HUES64 (cell line): ENCODE measurements at regions not wholly inside any gene's neighbourhood (a gene's known extent, or its start where the extent isn't known, plus 50 kb on each side); places are given as distances from the start of the nearest gene placed in this dataset.
"Not testable (repeated sequence)": the region's sequence is repeated elsewhere in the genome, so short reads cannot be mapped to it uniquely, and the experiment has no call there.

ENCODE experiments used
- H3K27ac ChIP-seq: 2 replicates; pipeline ENCODE4 v1.7.0; 2013; ENCODE audit warnings: low read depth, low read length, inconsistent platforms
- H3K27me3 ChIP-seq: 2 replicates; pipeline ENCODE4 v1.6.1; 2013; ENCODE audit warnings: mild to moderate bottlenecking, low read length; ENCODE audit not compliant: insufficient read depth
- H3K36me3 ChIP-seq: 2 replicates; pipeline ENCODE4 v1.6.1; 2013; ENCODE audit warnings: mild to moderate bottlenecking, low read length; ENCODE audit not compliant: insufficient read depth
- H3K4me1 ChIP-seq: 2 replicates; pipeline ENCODE4 v1.6.1; 2013; ENCODE audit warnings: mild to moderate bottlenecking, low read length, moderate library complexity; ENCODE audit not compliant: insufficient read depth
- H3K4me3 ChIP-seq: 2 replicates; pipeline ENCODE4 v1.5.1; 2013; ENCODE audit warnings: mild to moderate bottlenecking, low read length, moderate library complexity
- H3K9ac ChIP-seq: 2 replicates; pipeline ENCODE4 v1.6.1; 2013; ENCODE audit warnings: mild to moderate bottlenecking, low read depth, low read length
- H3K9me3 ChIP-seq: 2 replicates; pipeline ENCODE4 v1.6.1; 2013; ENCODE audit warnings: low read depth, low read length; ENCODE audit not compliant: insufficient read depth
- WGBS: fragments of 150-250, 120-280 bp; methylation state at CpG from one replicate; pipeline ENCODE4 v1.1.7; 2013; ENCODE audit warnings: missing lambda C conversion rate; 5-methylcytosine and 5-hydroxymethylcytosine counted together

DNA sequence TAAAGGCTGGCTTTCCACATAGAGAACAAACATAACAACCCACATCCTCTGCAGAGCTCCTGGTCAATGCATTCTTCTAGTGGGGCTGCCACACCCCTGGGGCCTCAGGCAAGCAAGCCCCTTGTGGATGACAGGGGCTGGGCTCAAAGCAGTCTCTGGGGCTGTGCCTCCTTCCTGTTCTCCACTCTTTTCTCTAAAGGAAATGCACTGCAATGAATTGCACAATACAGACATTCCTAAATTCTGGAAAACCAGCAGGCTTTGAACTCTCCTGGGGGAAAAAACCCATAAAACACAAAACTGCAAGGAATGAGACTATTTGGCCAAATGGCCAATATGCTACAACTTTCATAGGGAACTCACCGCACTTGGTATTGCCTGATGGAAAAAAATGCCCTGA lies 293.9 kb upstream of the PLGLB2 start:
- H3K36me3 ChIP-seq, H3K4me3 ChIP-seq, H3K4me1 ChIP-seq, H3K9ac ChIP-seq, H3K27me3 ChIP-seq, H3K9me3 ChIP-seq: not testable (repeated sequence)
- no CpG with 5 or more reads among the region's 1 CpG for WGBS
- peak overlapping the region; percentile 64; the same call in 1 of the 2 replicates for H3K27ac ChIP-seq

DNA sequence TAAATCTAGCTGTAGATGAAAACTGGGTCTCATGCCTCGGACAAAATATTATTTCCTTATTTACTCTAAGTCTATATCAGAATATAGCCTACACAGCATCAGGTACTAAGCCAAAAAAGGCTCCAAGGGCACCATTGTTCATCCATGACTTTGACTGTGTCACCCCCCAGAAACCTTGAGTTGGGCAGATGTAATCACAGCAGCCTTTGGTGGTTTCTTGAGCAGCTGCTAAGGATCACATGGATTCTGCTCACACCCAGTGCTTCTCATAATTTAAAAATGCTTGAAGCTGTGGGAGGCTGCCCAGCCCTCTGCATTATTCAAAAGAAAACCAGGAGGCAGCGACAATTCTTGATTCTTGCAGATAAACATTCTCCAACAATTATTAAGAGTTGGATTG lies 293.5 kb upstream of the PLGLB2 start:
- not testable (repeated sequence) for H3K9ac ChIP-seq, H3K4me3 ChIP-seq, H3K36me3 ChIP-seq, H3K9me3 ChIP-seq, H3K27me3 ChIP-seq, H3K4me1 ChIP-seq
- peak overlapping the region; percentile 64; the same call in 1 of the 2 replicates for H3K27ac ChIP-seq
- 80% methylated on average over 2 of the region's 2 CpGs for WGBS

DNA sequence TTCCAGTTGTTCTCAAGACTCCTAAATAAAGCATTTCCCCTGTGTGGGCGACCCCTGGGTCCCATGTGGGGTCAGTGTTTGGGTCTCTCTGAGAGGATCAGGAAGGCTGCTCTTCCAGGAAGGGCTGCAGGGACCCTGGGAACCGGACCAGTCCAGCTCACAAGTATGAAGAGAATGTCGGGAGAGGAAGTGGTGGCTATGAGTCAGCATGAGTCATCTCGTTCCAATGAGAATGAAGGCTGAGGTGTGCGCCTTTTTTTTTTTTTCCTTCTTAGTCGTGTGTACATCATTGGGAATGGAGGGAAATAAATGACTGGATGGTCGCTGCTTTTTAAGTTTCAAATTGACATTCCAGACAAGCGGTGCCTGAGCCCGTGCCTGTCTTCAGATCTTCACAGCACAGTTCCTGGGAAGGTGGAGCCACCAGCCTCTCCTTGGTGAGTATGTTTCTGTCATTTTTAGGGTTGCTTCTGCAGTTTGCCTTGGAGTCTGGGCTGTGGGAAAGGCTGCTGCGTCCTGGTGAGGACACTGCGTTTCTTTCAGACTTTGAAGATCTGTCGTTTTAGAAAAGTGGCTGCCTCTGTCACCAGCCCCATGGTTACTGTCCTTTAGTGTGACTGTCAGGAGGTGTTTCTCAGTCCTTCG lies 292.6 kb upstream of the PLGLB2 start:
- H3K36me3 ChIP-seq, H3K4me1 ChIP-seq, H3K27me3 ChIP-seq, H3K9me3 ChIP-seq: not testable (repeated sequence)
- Histone ChIP-seq H3K4me3 (peak overlapping the region; percentile 41), H3K9ac (peak overlapping the region; percentile 52; the same call in 1 of the 2 replicates), H3K27ac (peak overlapping the region; percentile 76; the same call in 1 of the 2 replicates)
- WGBS = 22% methylated on average over 3 of the region's 13 CpGs

DNA sequence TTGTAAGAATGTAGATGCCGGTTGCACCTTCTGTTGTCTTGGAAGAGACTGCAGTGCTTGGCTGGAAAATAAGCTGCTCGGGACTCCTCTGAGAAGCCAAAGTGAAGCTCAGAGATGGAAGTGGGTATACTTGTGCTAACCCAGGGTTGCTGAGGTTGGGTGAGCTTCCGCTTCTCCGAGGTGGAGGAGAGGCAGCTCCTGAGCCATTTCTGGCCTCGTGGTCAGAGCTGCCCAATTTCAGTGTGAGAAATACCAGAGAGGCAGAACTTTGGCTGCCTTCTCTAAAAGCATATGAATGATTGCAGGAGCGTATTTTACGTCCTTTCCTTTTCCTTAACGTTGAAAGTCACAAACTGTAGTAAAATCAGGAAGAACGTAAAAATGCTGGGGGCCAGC lies 292.0 kb upstream of the PLGLB2 start:
- peak overlapping the region; percentile 52; the same call in 1 of the 2 replicates for H3K9ac ChIP-seq
- H3K27ac ChIP-seq = peak overlapping the region; percentile 76; the same call in 1 of the 2 replicates
- H3K4me3 ChIP-seq = peak overlapping the region; percentile 41

DNA sequence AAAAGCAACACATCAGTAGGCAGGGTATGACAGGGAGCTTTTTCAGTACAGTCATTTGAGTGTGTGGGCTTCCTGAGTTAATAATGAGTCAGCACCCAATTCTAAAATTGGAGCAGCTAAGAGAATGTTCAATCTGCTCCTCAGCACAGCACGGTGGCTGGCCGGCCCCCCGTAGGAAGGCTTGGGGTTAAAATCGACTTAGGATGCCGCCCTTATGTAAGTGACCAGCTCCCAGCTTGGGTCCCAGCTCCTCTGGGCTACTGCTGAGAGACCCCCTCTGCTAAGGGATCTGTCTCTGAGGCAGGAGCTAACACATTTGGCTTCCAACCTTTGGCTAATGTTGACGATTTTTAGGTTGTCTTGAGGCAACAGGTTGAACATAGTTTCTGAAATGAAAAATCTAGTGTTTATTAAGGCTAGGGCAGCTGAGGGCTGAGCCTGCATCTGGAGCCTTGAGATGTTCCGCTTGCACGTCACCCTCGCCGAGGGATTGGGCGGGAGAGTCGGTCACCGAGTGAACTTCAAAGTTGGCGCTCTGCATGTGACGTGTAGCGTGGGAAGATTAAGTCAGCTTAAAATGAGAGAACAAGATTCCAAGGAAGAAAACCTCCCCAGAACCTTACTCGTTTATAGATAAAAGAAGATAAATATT lies 291.3 kb upstream of the PLGLB2 start:
- not testable (repeated sequence) for H3K27me3 ChIP-seq, H3K36me3 ChIP-seq, H3K4me1 ChIP-seq, H3K27ac ChIP-seq, H3K9ac ChIP-seq, H3K9me3 ChIP-seq
- 21% methylated on average over 5 of the region's 17 CpGs for WGBS
- H3K4me3 ChIP-seq = peak overlapping the region; percentile 41; the same call in 1 of the 2 replicates

More for the DNA sequence above, 292.0 kb upstream of the PLGLB2 start:
- WGBS = 17% methylated on average over 2 of the region's 9 CpGs
- not testable (repeated sequence) for H3K36me3 ChIP-seq, H3K27me3 ChIP-seq, H3K4me1 ChIP-seq, H3K9me3 ChIP-seq

DNA sequence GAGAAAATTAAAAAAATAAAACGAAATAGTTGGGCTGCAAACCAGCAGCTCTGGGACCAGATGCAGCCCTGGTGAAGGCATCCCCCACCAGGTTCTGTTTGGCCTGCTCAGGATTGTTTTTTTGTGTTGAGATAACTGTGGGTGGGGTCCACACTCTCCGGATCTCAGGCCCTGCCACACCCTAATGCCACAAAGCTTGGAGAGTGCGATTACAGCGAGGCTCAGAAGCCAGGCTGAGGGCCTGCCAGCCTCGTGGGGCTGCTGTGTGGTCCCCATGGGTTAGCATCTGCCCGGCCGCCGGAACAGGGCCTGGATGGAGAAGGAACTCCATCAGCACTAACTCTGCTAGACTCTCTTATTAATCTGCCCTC lies 290.8 kb upstream of the PLGLB2 start:
- H3K4me1 ChIP-seq, H3K4me3 ChIP-seq, H3K9me3 ChIP-seq, H3K36me3 ChIP-seq, H3K27me3 ChIP-seq, H3K27ac ChIP-seq, H3K9ac ChIP-seq: not testable (repeated sequence)
- WGBS = no CpG with 5 or more reads among the region's 8 CpGs

DNA sequence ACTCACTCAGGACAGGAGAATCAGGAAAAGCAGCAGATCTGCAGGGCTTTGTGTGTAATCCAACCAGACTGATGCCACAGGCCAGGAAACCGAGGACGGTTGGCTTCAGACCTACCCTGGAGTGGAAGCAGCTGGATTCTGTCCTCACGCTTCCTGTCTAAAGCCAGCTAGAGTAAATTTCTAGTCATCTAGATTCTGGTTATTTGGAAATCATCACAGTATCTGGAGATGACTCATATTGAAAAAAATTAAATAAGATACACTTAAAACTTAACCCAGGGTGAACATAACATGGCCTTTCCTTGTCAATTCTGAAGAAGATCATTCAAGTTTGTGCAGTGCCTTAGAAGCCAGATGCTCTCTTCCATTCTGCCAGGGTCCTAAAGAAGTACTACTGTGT lies 288.9 kb upstream of the PLGLB2 start:
- not testable (repeated sequence) for H3K4me1 ChIP-seq, H3K9ac ChIP-seq, H3K27ac ChIP-seq, H3K36me3 ChIP-seq, H3K9me3 ChIP-seq, H3K4me3 ChIP-seq, H3K27me3 ChIP-seq
- no CpG with 5 or more reads among the region's 3 CpGs for WGBS

DNA sequence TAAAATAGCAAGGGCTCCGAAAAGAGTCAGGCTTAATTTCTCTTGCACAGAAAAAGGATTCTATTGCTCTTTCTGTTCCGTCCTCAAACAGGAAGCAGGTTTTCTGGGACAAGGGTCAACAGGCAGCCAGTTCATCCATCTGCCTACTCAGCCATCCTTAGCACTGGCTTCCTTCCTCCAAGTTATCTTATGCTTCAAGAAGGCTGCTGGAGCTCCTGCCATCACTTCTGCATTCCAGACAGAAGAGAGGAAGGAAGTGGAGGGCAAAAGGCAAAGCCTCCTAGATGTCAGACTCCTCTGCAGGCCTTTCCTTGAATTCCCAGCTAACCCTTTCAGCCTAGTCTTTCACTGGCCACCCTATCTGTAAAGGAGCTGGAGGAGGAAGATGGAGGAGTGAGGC lies 287.8 kb upstream of the PLGLB2 start:
- not testable (repeated sequence) for H3K9me3 ChIP-seq, H3K4me1 ChIP-seq, H3K9ac ChIP-seq, H3K4me3 ChIP-seq, H3K36me3 ChIP-seq, H3K27me3 ChIP-seq, H3K27ac ChIP-seq
- WGBS = no CpG with 5 or more reads among the region's 2 CpGs

DNA sequence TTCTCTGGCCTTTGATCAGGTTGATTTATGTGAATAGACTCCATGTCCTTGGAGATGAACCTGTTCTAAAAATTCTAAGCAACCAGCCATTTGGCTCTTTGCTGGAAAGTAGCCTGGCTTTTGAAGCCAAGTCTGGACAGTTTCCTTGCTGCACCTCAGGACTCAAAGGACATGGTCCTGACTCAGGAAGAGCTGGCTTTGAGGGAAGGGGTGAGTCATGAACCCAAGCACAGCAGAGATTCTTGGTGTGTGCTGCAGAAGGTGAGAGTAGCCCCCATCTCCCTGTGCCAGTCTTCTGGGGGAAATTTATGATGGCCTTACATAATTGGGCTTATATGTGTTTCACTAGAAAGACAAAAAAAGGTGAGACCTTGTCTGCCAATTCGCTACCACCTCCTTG lies 287.2 kb upstream of the PLGLB2 start:
- H3K9me3 ChIP-seq, H3K9ac ChIP-seq, H3K4me1 ChIP-seq, H3K4me3 ChIP-seq, H3K27me3 ChIP-seq, H3K36me3 ChIP-seq, H3K27ac ChIP-seq: not testable (repeated sequence)
- no CpG with 5 or more reads among the region's 1 CpG for WGBS

DNA sequence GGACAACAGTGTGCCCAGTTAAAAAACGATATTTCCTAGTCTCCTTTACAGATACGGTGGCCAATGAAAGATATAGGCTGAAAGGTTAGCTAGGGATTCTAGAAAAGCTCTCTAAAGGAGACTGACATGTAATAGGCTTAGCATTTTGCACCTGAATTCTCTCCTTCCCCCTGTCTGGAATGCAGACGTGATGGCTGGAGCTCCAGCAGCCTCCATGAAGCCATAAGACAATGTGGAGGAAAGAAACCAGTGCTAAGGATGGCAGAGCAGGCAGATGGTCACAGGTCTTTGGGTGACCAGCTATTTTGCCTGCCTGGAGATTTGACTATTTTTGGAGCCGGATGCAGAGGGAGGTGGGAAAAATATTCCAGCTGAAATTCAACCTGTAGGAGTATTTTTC lies 286.2 kb upstream of the PLGLB2 start:
- H3K27ac ChIP-seq, H3K36me3 ChIP-seq, H3K9ac ChIP-seq, H3K4me3 ChIP-seq, H3K9me3 ChIP-seq, H3K4me1 ChIP-seq, H3K27me3 ChIP-seq: not testable (repeated sequence)
- 92% methylated on average over 2 of the region's 4 CpGs for WGBS

DNA sequence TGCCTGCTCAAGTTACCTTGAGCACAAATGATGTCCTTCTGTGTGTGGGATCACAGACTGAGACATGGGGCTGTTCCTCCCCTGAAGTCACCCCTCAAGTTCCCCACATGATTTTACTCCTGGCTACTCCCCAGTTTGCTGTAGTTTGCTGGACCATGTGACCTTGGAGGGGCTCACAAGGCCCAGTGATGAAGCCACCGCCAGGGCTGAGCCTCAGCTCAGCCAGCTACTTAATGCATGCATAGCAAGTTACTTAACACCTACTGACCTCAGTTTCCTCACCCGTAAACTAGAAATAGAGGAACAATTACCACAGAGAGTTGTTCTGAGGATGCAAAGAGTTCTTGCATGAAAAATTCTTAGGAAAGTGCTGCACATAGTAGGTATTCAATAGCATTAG lies 283.7 kb upstream of the PLGLB2 start:
- H3K27ac ChIP-seq, H3K4me3 ChIP-seq, H3K9ac ChIP-seq, H3K27me3 ChIP-seq, H3K9me3 ChIP-seq, H3K4me1 ChIP-seq, H3K36me3 ChIP-seq: not testable (repeated sequence)
- WGBS = 91% methylated on average over 1 of the region's 2 CpGs

DNA sequence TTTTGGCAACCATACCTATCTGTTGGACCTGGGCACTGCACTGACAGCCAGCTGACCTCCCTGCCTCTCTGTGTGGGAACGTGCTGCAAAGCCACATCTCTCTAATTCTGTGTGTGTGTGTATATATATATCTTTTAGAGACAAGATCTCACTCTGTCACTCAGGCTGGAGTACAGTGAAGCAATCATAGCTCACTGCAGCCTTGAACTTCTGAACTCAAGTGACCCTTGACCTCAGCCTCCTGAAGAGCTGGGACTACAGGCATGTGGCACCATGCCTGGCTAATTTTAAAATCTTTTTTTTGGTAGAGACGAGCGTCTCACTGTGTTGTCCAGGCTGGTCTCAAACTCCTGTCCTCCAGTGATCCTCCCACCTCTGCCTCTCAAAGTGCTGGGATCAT lies 282.2 kb upstream of the PLGLB2 start:
- not testable (repeated sequence) for H3K9me3 ChIP-seq, H3K4me3 ChIP-seq, H3K27ac ChIP-seq, H3K36me3 ChIP-seq, H3K4me1 ChIP-seq, H3K27me3 ChIP-seq, H3K9ac ChIP-seq
- WGBS = no CpG with 5 or more reads among the region's 3 CpGs
